GM18858 (cell line): ENCODE measurements at regions not wholly inside any gene's neighbourhood (a gene's known extent, or its start where the extent isn't known, plus 50 kb on each side); places are given as distances from the start of the nearest gene placed in this dataset.

ENCODE experiments used
- ATAC-seq: cut with Tn5 transposase; IDR thresholded peaks from one replicate; pipeline ENCODE4 v1.9.1; 2021; ENCODE audit not compliant: unreplicated experiment

DNA sequence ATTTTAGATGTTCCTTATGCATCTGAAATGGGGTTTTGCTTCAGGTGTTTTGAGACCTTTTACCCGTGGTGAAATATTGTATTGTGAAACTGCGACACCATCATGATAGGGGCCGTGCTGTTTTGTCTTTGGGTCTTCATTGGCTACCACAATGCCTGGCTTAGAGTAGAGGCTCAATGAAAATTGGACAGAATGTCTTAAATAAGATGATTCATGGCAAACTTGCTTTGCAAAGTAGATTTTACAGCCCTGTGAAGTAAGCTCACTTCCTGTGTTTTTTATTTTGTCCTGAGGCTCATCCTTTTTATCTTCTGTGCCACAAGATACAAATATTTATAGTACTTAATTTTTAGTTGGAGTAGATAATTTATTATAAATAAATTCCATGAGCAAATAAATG lies 111.3 kb upstream of the FRMD6 start:
- ATAC-seq = no peak

DNA sequence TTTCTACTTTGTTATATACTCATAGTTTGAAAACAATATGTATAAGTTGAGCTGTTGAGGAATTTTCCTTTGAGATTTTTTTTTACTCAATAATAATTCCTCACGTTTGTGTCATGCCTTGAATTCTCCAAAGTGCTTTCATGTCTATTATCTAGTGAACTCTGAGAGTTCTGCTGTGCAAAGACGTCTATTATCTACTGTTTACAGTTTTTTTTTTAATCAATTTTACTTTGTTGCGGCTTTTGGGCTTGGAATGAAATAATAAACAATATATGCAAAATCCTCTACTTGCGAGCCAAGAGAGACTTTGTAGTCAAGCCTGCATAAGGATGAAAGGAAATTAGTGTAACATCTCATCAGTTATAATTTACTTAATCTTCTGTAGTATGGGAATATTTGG lies 107.2 kb upstream of the FRMD6 start:
- ATAC-seq = no peak

- ATAC-seq = no peak
Observed at GRCh38 chr14:51544901-51545300, 106.8 kb upstream of the FRMD6 start.

DNA sequence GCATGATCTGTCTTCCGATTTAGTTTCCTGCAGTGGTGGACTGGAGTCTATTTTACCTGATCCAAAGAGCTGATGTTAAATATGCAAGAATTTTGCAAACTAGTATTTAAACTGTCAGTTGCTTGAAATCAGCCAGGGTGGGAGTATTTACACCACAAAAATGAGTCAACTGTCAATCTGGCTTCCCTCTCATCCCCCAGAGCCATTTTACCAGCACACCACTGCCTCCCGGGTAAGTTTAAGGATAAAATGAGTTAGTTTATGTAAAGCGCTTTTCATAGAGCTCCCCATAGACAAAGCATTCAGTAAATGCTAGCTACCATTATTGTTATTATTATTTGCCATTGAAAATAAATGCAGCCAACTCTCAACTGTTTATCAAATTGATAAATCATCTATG lies 106.3 kb upstream of the FRMD6 start:
- no peak for ATAC-seq

DNA sequence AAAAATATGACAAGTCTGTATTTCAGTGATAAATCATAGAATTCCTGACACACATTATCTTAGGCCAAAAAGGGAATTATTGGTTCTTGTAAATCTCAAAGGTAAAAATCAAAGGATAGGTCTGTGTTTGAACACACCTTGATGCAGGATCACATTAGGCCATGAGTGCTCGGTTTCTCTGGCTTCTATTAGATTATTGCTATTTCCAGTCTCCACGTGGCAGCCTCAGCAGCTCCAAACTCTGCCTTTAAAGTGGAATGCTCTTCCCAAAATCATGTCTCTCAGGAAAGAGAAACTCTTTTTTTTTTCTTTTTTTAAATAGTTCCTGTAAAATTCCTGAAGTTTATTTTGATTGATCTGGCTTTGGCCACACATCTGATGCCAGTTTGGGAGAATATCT lies 105.6 kb upstream of the FRMD6 start:
- no peak for ATAC-seq

- no peak for ATAC-seq
Observed at GRCh38 chr14:51546603-51547258, 105.0 kb upstream of the FRMD6 start.

DNA sequence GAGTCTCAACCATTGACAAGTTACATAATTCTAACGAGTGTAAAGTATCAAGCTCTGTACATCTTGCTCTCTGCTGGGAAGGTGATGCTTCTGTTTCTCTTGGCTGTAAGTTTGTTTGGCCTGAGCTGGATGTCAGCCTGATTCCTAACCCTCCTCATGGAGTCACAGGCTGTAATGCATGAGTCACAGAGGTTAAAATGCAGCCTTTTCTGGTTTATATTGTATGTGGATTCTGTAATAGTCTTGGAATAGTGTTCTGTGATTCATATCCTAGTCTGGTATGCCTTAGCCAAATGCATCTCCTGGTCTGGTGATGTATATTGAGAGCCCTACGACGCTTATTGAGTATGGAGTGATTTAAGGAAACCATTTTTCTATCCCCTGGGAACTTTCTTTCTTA lies 104.5 kb upstream of the FRMD6 start:
- ATAC-seq = no peak

- no peak for ATAC-seq
Observed at GRCh38 chr14:51547701-51548100, 104.0 kb upstream of the FRMD6 start.

- ATAC-seq = no peak
Observed at GRCh38 chr14:51548187-51548586, 103.5 kb upstream of the FRMD6 start.

GRCh38 chr14:51550636-51551035 lies 101.1 kb upstream of the FRMD6 start:
- no peak for ATAC-seq

DNA sequence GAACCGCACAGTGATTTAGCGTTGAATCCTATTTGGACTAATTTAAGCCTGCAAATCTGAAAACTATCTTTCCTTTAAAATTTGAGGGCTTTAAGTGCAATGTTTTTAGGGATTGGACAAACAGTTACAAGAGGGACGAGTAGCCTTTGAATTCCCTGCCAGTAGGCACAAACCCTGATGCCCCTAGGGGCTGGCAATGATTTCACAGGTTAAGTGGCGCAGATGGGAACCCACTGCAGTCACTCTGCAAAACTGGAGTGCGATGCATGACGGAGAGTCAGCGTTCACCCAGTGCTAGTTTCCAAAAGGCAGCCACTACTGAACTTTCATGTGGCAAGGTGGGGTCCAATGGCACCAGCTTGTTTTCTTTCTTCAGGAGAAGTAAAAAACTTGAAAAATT lies 99.4 kb upstream of the FRMD6 start:
- ATAC-seq = no peak

GRCh38 chr14:51552768-51553404 lies 98.8 kb upstream of the FRMD6 start:
- ATAC-seq = no peak

DNA sequence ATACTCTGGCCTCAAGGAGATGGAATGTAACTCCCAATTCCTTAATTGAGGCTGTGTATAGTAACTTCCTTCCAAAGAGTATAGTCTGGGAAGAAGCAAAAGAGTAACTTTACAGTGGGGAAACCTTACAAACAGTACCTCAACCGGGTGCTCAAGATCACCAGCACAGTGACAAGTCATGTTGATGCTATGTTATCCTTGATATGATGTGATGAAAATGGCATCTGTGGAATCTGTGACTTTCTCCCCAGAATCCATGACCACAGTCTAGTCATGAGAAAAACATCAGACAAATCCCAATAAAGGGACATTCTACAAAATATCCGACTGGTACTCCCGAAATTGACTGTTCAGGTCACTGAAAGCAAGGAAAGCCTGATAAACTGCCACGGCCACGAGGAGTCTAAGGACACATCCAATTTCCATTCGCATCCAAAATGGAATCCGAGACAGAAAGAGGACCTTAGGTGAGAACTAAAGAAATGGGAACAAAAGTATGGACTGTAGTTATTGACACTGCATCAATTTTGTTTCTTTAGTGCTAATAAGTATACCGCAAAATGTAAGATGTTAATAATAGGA lies 97.3 kb upstream of the FRMD6 start:
- ATAC-seq = no peak

GRCh38 chr14:51554953-51555352 lies 96.8 kb upstream of the FRMD6 start:
- ATAC-seq = no peak

- ATAC-seq = no peak
Observed at GRCh38 chr14:51561141-51561540, 90.6 kb upstream of the FRMD6 start.

DNA sequence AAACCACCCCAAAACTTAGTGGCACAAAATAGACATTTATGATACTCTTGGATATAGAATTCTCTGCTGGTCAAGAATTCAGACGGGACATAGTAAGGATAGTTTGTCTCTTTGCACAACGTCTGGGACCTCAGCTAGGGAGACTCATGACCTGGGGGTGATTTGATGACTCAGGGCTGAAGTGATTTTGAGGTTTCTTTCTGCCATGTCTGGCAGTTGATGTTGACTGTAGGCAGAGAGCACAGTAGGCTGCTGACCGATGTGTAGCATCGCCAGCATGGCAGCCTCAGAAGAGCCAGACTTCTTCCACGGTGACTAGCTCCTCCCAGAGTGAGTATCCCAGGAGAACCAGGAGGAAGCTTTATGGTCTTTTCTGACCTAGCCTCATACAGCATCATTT lies 88.9 kb upstream of the FRMD6 start:
- no peak for ATAC-seq

GRCh38 chr14:51563560-51563959 lies 88.2 kb upstream of the FRMD6 start:
- ATAC-seq = no peak

- no peak for ATAC-seq
Observed at GRCh38 chr14:51564460-51564859, 87.2 kb upstream of the FRMD6 start.

GRCh38 chr14:51564986-51565604 lies 86.6 kb upstream of the FRMD6 start:
- ATAC-seq = no peak

DNA sequence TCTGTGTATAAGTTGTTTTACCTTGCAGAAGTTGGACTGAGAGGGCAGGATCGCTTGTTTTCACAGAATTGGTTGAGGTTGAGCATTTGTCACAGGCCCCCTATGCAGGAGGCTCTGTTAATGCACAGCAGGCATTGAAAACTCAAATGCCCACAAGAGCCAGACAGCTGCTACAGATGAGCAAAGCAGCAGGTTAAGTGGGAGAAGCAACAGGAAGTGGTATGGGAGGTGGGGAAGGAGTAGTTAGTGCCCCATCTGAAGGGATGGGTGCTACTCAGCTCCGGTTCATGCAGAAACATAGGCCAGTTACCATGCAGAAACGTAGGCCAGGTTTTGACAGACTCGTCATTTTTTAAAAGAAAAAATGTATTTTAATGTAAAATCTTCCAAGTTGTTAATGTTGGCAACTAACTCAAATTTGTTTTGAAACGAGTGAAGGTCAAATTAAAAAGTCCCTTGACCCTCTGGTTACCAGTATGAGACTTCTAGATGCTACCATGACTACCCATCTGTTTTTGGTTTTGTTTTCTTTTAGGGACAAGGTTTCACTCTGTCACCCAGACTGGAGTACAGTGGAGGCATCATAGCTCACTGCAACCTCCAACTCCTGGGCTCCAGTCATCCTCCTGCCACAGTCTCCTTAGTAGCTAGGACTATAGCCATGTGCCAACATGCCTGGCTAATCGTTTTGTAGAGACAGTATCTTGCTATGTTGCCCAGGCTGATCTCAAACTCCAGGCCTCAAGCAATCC lies 84.7 kb upstream of the FRMD6 start:
- ATAC-seq = no peak

DNA sequence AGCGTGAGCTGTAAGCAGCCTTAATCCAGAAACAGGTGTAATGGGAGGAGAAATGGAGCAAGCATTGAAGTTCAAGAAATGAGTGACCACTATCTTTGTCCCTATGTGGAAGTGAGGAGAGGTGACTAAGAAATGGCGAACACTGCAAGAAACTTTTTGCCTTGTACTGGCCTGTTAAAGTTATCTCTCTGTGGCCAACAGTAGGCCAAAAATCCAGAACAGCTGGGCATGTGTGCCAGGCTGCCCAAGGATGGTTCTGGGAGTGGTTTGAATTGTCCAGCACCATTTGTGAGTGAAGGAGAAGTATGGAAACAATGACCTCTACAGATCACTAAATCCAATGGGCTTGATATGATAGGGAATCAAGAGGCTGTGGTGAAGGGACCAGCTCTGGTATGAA lies 83.3 kb upstream of the FRMD6 start:
- ATAC-seq = no peak

DNA sequence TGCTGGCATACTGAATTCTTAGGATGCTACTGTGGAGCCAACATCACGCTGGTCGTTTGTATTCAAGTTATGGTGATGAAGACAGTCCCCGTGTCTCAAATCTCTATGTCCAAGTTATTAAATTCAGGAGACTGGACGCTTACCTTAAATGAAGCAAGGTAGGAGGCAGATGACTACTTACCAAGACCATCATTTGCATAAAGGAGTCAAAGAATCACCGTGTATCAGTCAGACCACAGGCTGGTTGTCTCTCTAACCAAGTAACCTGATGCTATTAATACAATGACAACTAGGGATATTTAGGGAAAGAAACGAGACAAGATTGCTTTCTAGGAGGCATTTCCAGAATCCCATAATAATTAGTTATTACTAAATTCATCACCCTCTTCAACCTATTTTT lies 78.1 kb upstream of the FRMD6 start:
- ATAC-seq = no peak
